PC-9 (cell line): ENCODE measurements at regions not wholly inside any gene's neighbourhood (a gene's known extent, or its start where the extent isn't known, plus 50 kb on each side); places are given as distances from the start of the nearest gene placed in this dataset.

Source experiments
- BruUV-seq: library from RNA; stranded (reverse); fragments of 400-500 nt; replicated peaks from 2 replicates; lab custom pipeline; 2021; lab: Mats Ljungman, UMichigan
- CTCF ChIA-PET: fragments of 300-600 bp; sonication (Branson Sonifier 250); formaldehyde crosslinking; loops from one replicate; lab custom pipeline; 2022; ENCODE audit warnings: antibody characterized with exemption; lab: Charles Lee
- POLR2A ChIA-PET: fragments of 300-600 bp; sonication (Branson Sonifier 250); formaldehyde crosslinking; loops from one replicate; lab custom pipeline; 2022; ENCODE audit warnings: antibody characterized with exemption; ENCODE audit not compliant: unreplicated experiment; lab: Charles Lee
- DNase-seq, 2 experiments: peaks; one replicate each; pipeline versions ENCODE4 v3.0.0 to v3.0.0-alpha.2; 2015 to 2022; ENCODE audit warnings: mixed read lengths in 1 of 2
- H2AFZ ChIP-seq: fragments of 200-600 bp; sonication (generic); 2 replicates; pipeline ENCODE4 v1.8.1; 2017; ENCODE audit warnings: antibody characterized with exemption
- H3F3A ChIP-seq: fragments of 200-600 bp; sonication (generic); 2 replicates; pipeline ENCODE4 v1.8.1; 2017; ENCODE audit warnings: antibody characterized with exemption, mild to moderate bottlenecking, low read depth; ENCODE audit not compliant: insufficient read depth
- H3K27ac ChIP-seq: fragments of 200-600 bp; sonication (generic); 2 replicates; pipeline ENCODE4 v1.6.1; 2016; ENCODE audit warnings: mixed run types
- H3K27me3 ChIP-seq: fragments of 200-600 bp; sonication (generic); 2 replicates; pipeline ENCODE4 v1.6.1; 2016; ENCODE audit warnings: low read depth, mixed run types; ENCODE audit not compliant: insufficient read depth
- H3K36me3 ChIP-seq: fragments of 200-600 bp; sonication (generic); 2 replicates; pipeline ENCODE4 v1.6.1; 2016; ENCODE audit warnings: low read depth, mixed run types
- H3K4me1 ChIP-seq: fragments of 200-600 bp; sonication (generic); replicated peaks from 2 replicates; pipeline ENCODE4 v1.6.1; 2016; ENCODE audit warnings: mixed run types; ENCODE audit not compliant: insufficient read depth
- H3K4me2 ChIP-seq: fragments of 200-600 bp; sonication (generic); 2 replicates; pipeline ENCODE4 v1.6.1; 2017; ENCODE audit warnings: mixed run types
- H3K4me3 ChIP-seq: fragments of 200-600 bp; sonication (generic); 2 replicates; pipeline ENCODE4 v1.6.1; 2016; ENCODE audit warnings: mixed run types
- H3K79me2 ChIP-seq: fragments of 200-600 bp; sonication (generic); 2 replicates; pipeline ENCODE4 v1.6.1; 2017; ENCODE audit warnings: low read depth, mixed run types
- H3K9me2 ChIP-seq: fragments of 200-600 bp; sonication (generic); 2 replicates; pipeline ENCODE4 v1.8.1; 2017; ENCODE audit warnings: mild to moderate bottlenecking; ENCODE audit not compliant: insufficient read depth
- H3K9me3 ChIP-seq: fragments of 200-600 bp; sonication (generic); 2 replicates; pipeline ENCODE4 v1.8.1; 2016; ENCODE audit warnings: low read depth; ENCODE audit not compliant: insufficient read depth
- H4K20me1 ChIP-seq: fragments of 200-600 bp; sonication (generic); 2 replicates; pipeline ENCODE4 v1.8.1; 2017; ENCODE audit not compliant: insufficient read depth
- CTCF ChIP-seq: fragments of 200-600 bp; sonication (generic); conservative IDR thresholded peaks from 2 replicates; pipeline ENCODE4 v1.6.1; 2017; ENCODE audit warnings: mixed run types, antibody characterized with exemption, mild to moderate bottlenecking, moderate library complexity
- EZH2 ChIP-seq: fragments of 200-600 bp; sonication (generic); IDR thresholded peaks from 2 replicates; pipeline ENCODE4 v1.8.0; 2017; ENCODE audit warnings: antibody characterized with exemption, low read depth
- intact Hi-C: fragments of 100-400 bp; cut with micrococcal nuclease; formaldehyde crosslinking; loops from one replicate; pipeline ENCODE4 v1.10.0; 2022; ENCODE audit not compliant: unreplicated experiment

- no peak for DNase-seq
- ChIA-PET CTCF (no interaction called here), POLR2A (no interaction called here)
- H3K4me2 ChIP-seq: no peak overlapping the region
- BruUV-seq: no TSS peak
- H3K79me2 ChIP-seq: no peaks in the 10 kb centered on the region
- H3K4me3 ChIP-seq: no peak overlapping the region
- no peak for TF ChIP-seq EZH2
- no peak for TF ChIP-seq CTCF
- H3K27me3 ChIP-seq: no peaks in the 10 kb centered on the region
- intact Hi-C loops: no loop called here
- no peak overlapping the region for H3K27ac ChIP-seq
- no peaks in the 10 kb centered on the region for H4K20me1 ChIP-seq
- no peaks in the 10 kb centered on the region for H3F3A ChIP-seq
- no peaks in the 10 kb centered on the region for H3K36me3 ChIP-seq
- peaks cover 5% of the 10 kb centered on the region; the same call in 1 of the 2 replicates for H3K9me2 ChIP-seq
- no peak overlapping the region for H2AFZ ChIP-seq
- no peaks in the 10 kb centered on the region for H3K9me3 ChIP-seq
- no peaks in the 10 kb centered on the region for H3K4me1 ChIP-seq
Measured at GRCh38 chr14:42173206-42173605, 566.5 kb downstream of the LRFN5 start.

- POLR2A ChIA-PET: no interaction called here
- H3K27ac ChIP-seq: no peak overlapping the region
- no peaks in the 10 kb centered on the region for H3K27me3 ChIP-seq
- H3K4me2 ChIP-seq: no peak overlapping the region
- H2AFZ ChIP-seq: no peak overlapping the region
- TF ChIP-seq EZH2: no peak
- no peak for TF ChIP-seq CTCF
- 0 out of 2 replicates have a peak, but pooled peaks cover 5% of the 10 kb centered on the region for H3K9me2 ChIP-seq
- H3F3A ChIP-seq: no peaks in the 10 kb centered on the region
- BruUV-seq: no TSS peak
- no peaks in the 10 kb centered on the region for H3K36me3 ChIP-seq
- H3K9me3 ChIP-seq: no peaks in the 10 kb centered on the region
- H3K4me3 ChIP-seq: no peak overlapping the region
- CTCF ChIA-PET: no interaction called here
- no peaks in the 10 kb centered on the region for H3K79me2 ChIP-seq
- no peaks in the 10 kb centered on the region for H4K20me1 ChIP-seq
- no peak for DNase-seq
- H3K4me1 ChIP-seq: no peaks in the 10 kb centered on the region
- intact Hi-C loops: no loop called here
Measured at GRCh38 chr14:42172304-42172703, 565.6 kb downstream of the LRFN5 start.

GRCh38 chr14:42163136-42163535, 556.5 kb downstream of the LRFN5 start:
- no peak for TF ChIP-seq EZH2
- TF ChIP-seq CTCF: no peak
- Histone ChIP-seq H3F3A (no peaks in the 10 kb centered on the region), H3K4me1 (no peaks in the 10 kb centered on the region), H3K79me2 (no peaks in the 10 kb centered on the region), H2AFZ (no peak overlapping the region), H3K4me2 (no peak overlapping the region), H4K20me1 (no peaks in the 10 kb centered on the region), H3K27ac (no peak overlapping the region), H3K4me3 (no peak overlapping the region), H3K27me3 (no peaks in the 10 kb centered on the region), H3K9me3 (no peaks in the 10 kb centered on the region), H3K9me2 (no peaks in the 10 kb centered on the region), H3K36me3 (no peaks in the 10 kb centered on the region)
- BruUV-seq: no TSS peak
- POLR2A ChIA-PET: no interaction called here
- no peak for DNase-seq
- intact Hi-C loops: no loop called here
- CTCF ChIA-PET: no interaction called here
